ENCODE measurements at regions not wholly inside any gene's neighbourhood (a gene's known extent, or its start where the extent isn't known, plus 50 kb on each side); places are given as distances from the start of the nearest gene placed in this dataset.

DNA sequence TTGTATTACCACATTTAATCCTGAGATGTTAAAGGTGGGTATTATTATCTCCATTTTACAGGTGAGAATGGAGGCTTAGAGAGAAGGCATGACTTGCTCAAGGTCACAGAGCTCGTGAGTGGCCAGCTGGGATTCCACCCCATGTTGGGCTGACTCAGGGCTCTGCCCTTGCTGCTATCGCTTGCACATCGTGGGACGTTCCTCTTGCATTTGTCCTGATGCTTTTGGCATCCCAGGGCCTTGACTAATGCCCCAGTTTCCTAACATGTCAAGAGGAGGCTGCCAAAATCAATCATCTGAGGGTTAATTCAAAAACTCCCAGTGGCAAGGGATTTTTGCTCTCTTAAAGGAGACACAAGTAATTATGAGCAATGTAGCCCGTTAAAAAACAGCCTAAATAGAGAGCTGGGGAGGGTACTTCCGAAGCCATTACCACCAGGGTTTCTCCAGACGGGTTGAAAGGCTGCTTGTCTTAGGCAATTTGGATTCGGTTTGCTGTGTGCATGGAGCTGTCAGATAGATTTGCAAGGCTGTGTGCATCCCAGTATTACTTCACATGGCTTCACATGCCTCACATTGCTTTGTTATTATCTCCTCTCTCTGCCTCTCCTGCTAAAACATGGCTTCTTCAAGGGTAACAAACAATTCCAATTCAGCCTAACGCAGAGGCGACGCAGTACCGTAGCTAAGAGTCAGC lies 347.4 kb downstream of the DRD1 start:
- H3K4me3 ChIP-seq (ENCODE audit: low read length): no peak overlapping the region
- DNase-seq (ENCODE audit: low read depth, low spot score): no peak

- DNase-seq (ENCODE audit: low read depth, low spot score): no peak
Measured at GRCh38 chr5:175094461-175094860, 349.5 kb downstream of the DRD1 start.

DNA sequence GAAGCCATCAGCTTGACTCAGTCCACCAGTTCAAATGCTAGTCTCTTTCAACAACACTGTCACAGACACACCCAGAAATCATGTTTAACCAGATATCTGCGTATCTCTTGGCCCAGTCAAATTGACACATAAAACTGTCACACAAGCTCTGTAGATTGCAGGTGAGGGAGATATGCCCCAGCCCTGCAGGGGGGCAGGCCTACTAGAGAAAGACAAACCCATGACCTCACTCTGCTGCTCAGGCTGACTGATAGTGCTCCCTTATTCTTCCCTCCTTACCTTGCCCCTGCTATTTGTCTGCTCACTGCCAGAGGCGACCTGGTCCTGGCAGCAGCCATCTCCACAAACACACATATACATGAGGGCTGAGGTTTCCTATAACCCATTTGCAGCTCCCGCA lies 351.3 kb downstream of the DRD1 start:
- DNase-seq (ENCODE audit: low read depth, low spot score): no peak
- no peak overlapping the region for H3K4me3 ChIP-seq (ENCODE audit: low read length)

More at GRCh38 chr5:175094461-175094860, 349.5 kb downstream of the DRD1 start:
- no peak overlapping the region for H3K4me3 ChIP-seq (ENCODE audit: low read length)

- no peak for DNase-seq (ENCODE audit: low read depth, low spot score)
- H3K4me3 ChIP-seq (ENCODE audit: low read length): no peak overlapping the region
Measured at GRCh38 chr5:175088963-175089362, 355.0 kb downstream of the DRD1 start.

DNA sequence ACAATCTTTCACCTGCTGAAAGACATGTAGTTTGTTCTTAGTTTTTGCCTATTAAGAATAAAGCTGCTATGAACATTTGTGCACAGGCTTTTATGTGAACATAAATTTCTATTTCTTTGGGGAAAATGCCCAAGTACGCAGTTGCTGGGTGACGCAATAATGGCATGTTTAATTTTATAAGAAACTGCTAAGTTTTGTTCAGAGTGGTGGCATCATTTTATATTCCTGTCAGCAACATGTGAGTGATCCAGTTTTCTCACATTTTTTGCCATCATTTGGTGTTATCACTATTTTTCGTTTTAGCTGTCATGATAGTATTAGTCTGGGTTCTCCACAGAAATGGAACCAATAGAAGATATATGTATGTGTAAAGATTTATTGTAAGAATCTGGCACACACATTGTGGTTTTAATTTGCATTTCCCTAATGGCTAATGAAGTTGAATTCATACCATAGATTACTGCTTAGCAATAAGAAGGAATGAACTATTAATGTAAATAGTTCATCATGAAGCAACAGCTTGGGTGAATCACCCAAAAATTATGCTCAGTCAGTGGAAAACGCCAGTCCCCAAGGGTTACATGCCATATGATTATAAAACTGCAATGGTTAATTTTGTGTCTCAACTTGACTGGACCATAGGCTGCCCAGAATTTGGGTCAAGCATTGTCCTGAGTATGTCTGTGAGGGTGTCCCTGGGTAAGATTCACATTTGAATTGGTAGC lies 358.6 kb downstream of the MSX2 start:
- no peak for DNase-seq (ENCODE audit: low read depth, low spot score)
- no peak overlapping the region for H3K4me3 ChIP-seq (ENCODE audit: low read length)

DNA sequence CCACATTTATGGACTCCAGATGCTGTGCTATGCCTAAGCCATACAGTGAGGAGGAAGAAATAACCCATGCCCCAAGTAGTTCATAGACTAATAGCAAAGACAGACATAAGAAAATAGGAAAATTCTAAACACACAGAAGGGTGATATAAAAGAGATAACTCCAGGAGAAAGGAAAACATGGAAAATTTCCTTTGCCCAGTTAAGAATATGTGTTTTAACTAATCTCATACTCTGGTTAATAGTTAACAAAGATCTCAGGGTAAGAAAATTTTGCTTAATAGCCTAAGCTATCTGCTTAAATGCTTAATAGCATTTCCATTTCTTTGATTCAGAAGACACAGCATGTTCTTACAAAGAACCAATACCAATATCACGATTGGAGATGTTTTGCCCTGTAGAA lies 358.0 kb downstream of the MSX2 start:
- no peak overlapping the region for H3K4me3 ChIP-seq (ENCODE audit: low read length)
- DNase-seq (ENCODE audit: low read depth, low spot score): no peak

- no peak for DNase-seq (ENCODE audit: low read depth, low spot score)
- H3K4me3 ChIP-seq (ENCODE audit: low read length): no peak overlapping the region
Measured at GRCh38 chr5:175079707-175080106, 355.3 kb downstream of the MSX2 start.

GRCh38 chr5:175070283-175070682 lies 345.9 kb downstream of the MSX2 start:
- DNase-seq (ENCODE audit: low read depth, low spot score): no peak
- no peak overlapping the region for H3K4me3 ChIP-seq (ENCODE audit: low read length)

GRCh38 chr5:175060257-175060656 lies 335.9 kb downstream of the MSX2 start:
- no peak overlapping the region for H3K4me3 ChIP-seq (ENCODE audit: low read length)

GRCh38 chr5:175059687-175060211 lies 335.4 kb downstream of the MSX2 start:
- DNase-seq (ENCODE audit: low read depth, low spot score): peak; percentile 4
- no peak overlapping the region for H3K4me3 ChIP-seq (ENCODE audit: low read length)

More at GRCh38 chr5:175060257-175060656, 335.9 kb downstream of the MSX2 start:
- no peak for DNase-seq (ENCODE audit: low read depth, low spot score)

- DNase-seq (ENCODE audit: low read depth, low spot score): no peak
Measured at GRCh38 chr5:175056831-175057230, 332.4 kb downstream of the MSX2 start.

GRCh38 chr5:175054243-175054642 lies 329.9 kb downstream of the MSX2 start:
- H3K4me3 ChIP-seq (ENCODE audit: low read length): no peak overlapping the region
- no peak for DNase-seq (ENCODE audit: low read depth, low spot score)

More at GRCh38 chr5:175056831-175057230, 332.4 kb downstream of the MSX2 start:
- H3K4me3 ChIP-seq (ENCODE audit: low read length): no peak overlapping the region

DNA sequence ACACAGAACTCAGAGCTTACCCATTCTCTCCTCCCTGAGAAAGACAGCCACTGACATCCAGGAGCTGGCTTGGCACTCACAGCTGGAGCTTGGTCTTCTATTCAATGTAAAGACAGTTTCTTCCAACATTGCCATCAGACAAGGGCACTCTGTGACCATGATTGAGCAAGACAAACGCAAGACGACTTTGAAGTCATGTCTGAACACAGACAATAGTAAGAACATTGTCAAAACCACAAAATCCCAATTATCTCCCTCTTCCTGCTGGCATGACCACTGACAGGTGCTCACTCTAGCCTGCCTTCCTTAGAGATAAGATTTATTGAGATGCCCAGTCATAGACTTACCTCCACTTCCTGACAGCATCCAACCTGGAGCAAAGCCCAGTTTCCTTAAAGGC lies 328.0 kb downstream of the MSX2 start:
- H3K4me3 ChIP-seq (ENCODE audit: low read length): no peak overlapping the region
- no peak for DNase-seq (ENCODE audit: low read depth, low spot score)

DNA sequence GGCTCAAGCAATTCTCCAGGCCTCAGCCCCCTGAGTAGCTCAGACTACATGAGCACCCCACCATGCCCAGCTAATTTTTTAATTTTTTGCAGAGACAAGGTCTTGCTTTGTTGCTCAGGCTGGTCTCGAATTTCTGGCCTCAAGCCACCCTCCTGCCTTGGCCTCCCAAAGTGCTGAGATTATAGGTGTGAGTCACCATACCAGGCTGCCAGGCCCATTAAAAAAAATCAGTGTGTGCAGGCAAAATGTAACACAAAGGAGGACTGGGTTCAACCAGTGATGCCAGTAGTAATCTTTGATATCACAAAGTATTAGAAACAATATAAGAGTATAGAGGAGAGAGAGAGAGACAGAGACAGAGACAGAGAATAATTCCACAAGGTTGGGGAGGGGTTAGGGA lies 322.7 kb downstream of the MSX2 start:
- no peak overlapping the region for H3K4me3 ChIP-seq (ENCODE audit: low read length)
- no peak for DNase-seq (ENCODE audit: low read depth, low spot score)

DNA sequence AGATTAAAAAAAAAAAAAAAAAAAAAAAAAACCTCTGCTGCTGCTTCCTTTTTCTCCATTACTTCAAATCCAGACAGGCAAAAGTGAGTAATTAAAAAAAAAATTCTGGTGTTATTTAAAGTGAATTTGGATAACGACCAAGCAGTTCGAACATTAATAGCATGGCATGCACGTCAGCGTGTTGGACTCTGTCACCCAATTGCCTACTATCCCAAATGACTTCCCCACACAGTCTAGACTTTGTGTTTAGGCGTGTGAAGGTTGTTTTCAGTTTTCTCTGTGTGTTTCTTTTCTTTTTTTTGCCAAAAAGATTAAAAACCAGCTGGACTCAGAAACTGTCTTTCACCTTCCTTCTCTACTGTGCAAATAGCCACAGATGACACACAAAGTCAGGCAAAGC lies 321.4 kb downstream of the MSX2 start:
- H3K4me3 ChIP-seq (ENCODE audit: low read length): no peak overlapping the region
- DNase-seq (ENCODE audit: low read depth, low spot score): no peak

DNA sequence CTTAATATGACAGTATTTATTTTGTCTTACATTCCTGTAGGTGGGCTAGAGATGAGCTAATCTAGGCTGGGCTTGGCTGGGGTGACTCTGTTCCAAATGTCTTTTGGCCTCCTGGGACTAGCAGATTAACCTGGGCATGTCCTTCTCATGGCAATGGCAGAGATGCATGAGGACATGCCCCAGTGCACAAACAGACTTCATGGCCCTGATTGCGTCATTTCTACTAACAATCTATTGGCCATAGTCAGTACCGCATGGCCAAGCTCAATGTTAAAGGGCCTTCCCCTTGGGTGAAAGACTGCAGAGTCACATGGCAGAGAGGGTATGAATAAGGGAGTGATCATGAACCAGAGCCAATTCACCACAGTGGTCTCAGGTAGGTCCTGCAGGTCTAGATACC lies 313.4 kb downstream of the MSX2 start:
- no peak for DNase-seq (ENCODE audit: low read depth, low spot score)
- H3K4me3 ChIP-seq (ENCODE audit: low read length): no peak overlapping the region

DNA sequence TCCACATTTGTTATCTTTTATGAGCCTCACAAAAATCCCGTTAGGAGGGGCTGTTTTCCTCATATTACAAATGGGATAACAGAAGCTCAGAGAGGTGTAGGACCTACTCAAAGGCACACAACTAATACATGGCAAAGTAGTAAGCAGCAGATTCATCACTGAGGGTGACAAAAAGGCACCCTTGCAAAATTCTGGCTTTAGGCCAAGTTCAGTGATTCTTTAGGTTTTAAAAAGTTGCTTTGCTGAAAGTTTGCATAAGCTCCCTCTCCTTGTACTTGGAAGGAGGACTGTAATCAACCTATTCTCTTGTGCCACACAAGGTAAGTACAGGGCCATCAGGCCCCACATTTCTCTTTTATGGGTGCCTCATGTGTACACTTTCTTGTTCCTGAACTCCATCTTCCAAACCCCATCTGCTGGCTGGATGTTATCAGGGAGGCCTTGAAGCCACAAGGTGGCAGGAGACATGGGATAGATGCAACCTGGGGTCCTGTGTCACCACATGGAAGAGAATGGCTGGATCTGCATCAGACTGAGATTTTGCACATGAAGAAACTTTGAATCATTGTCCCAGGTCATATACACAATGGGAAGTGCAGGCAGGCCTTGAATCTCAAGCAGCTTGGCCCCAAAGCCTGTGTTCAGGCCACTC lies 311.6 kb downstream of the MSX2 start:
- no peak for DNase-seq (ENCODE audit: low read depth, low spot score)
- H3K4me3 ChIP-seq (ENCODE audit: low read length): no peak overlapping the region

DNA sequence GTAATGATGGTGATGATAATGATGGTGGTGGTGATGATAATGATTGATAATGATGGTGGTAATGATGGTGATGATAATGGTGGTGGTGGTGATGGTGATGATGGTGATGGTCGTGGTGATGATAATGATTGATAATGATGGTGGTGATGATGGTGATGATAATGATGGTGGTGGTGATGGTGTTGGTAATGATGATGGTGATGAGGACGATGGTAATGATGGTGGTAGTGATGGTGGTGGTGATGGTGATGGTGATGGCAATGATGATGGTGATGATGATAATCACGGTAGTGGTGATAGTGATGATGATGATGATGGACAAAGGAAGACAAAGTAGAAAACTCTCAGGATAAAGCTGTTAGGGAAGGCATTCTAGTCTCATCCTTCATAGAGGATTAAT lies 310.5 kb downstream of the MSX2 start:
- DNase-seq (ENCODE audit: low read depth, low spot score): no peak
- H3K4me3 ChIP-seq (ENCODE audit: low read length): no peak overlapping the region

- no peak overlapping the region for H3K4me3 ChIP-seq (ENCODE audit: low read length)
- no peak for DNase-seq (ENCODE audit: low read depth, low spot score)
Measured at GRCh38 chr5:175032741-175033151, 308.4 kb downstream of the MSX2 start.

DNA sequence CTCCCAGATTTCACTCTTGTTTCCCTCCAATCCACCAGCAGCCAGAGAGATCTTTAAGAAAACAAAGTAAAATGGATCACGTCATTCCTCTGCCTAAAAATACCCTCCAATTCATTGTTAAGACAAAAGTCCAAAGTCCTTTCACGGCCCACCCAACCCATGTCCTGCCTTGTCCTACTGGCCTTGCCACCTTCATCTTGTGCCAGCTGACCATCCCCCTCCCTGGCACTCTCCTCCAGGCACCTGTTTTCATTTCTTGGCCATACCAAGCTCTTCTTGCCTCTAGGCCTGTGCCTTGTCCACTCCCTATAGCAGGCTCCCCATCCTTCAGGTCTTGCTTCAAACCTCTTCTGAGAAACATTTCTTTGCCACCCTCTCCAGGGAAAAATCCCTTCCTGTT lies 307.6 kb downstream of the MSX2 start:
- no peak for DNase-seq (ENCODE audit: low read depth, low spot score)

More for the DNA sequence above, 307.6 kb downstream of the MSX2 start:
- no peak overlapping the region for H3K4me3 ChIP-seq (ENCODE audit: low read length)

Measured in Jurkat, Clone E6-1 (cell line).